HG03575 (cell line): ENCODE measurements at regions not wholly inside any gene's neighbourhood (a gene's known extent, or its start where the extent isn't known, plus 50 kb on each side); places are given as distances from the start of the nearest gene placed in this dataset.
"Not testable (repeated sequence)": the region's sequence is repeated elsewhere in the genome, so short reads cannot be mapped to it uniquely, and the experiment has no call there.

Experiments
- ATAC-seq: cut with Tn5 transposase; IDR thresholded peaks from one replicate; pipeline ENCODE4 v1.9.1; 2021; ENCODE audit not compliant: unreplicated experiment, insufficient number of reproducible peaks, low FRiP score; ENCODE audit errors: extremely low read depth

- no peak for ATAC-seq
These were observed 457.0 kb downstream of the EPM2A start for GRCh38 chr6:145278163-145278807.

- ATAC-seq = no peak
These were observed 455.8 kb downstream of the EPM2A start for GRCh38 chr6:145279551-145279950.

GRCh38 chr6:145279993-145280392 is 455.3 kb downstream of the EPM2A start:
- ATAC-seq = no peak

GRCh38 chr6:145283209-145283608 is 452.1 kb downstream of the EPM2A start:
- not testable (repeated sequence) for ATAC-seq

GRCh38 chr6:145283856-145284255 is 451.5 kb downstream of the EPM2A start:
- no peak for ATAC-seq

GRCh38 chr6:145286916-145287315 is 448.4 kb downstream of the EPM2A start:
- no peak for ATAC-seq

GRCh38 chr6:145289573-145289972 is 445.7 kb downstream of the EPM2A start:
- no peak for ATAC-seq

- no peak for ATAC-seq
These were observed 445.2 kb downstream of the EPM2A start for GRCh38 chr6:145290122-145290521.

- no peak for ATAC-seq
These were observed 443.3 kb downstream of the EPM2A start for GRCh38 chr6:145292066-145292465.

- no peak for ATAC-seq
These were observed 440.4 kb downstream of the EPM2A start for GRCh38 chr6:145294942-145295341.

GRCh38 chr6:145295746-145296145 is 439.6 kb downstream of the EPM2A start:
- no peak for ATAC-seq

- no peak for ATAC-seq
These were observed 429.6 kb downstream of the EPM2A start for GRCh38 chr6:145305670-145306069.

- ATAC-seq = no peak
These were observed 428.8 kb downstream of the EPM2A start for GRCh38 chr6:145306489-145306888.

GRCh38 chr6:145309842-145310535 is 425.3 kb downstream of the EPM2A start:
- no peak for ATAC-seq

- ATAC-seq = no peak
These were observed 422.8 kb downstream of the EPM2A start for GRCh38 chr6:145312481-145312880.

GRCh38 chr6:145313041-145313855 is 422.1 kb downstream of the EPM2A start:
- ATAC-seq = no peak

- no peak for ATAC-seq
These were observed 419.2 kb downstream of the EPM2A start for GRCh38 chr6:145315982-145316600.

- ATAC-seq = no peak
These were observed 416.4 kb downstream of the EPM2A start for GRCh38 chr6:145318952-145319351.

GRCh38 chr6:145319605-145320004 is 415.7 kb downstream of the EPM2A start:
- ATAC-seq = no peak

- ATAC-seq = no peak
These were observed 411.7 kb downstream of the EPM2A start for GRCh38 chr6:145323646-145324045.
